WTC11 (cell line): ENCODE measurements at regions not wholly inside any gene's neighbourhood (a gene's known extent, or its start where the extent isn't known, plus 50 kb on each side); places are given as distances from the start of the nearest gene placed in this dataset.

ENCODE experiments used
- ATAC-seq: fragments of 200-7000 bp; cut with Tn5 transposase; 2 replicates; pipeline ENCODE4 v1.10.0; 2021; ENCODE audit warnings: mild to moderate bottlenecking, moderate library complexity
- CTCF ChIA-PET: fragments of 300-600 bp; sonication (Branson Sonifier 250); formaldehyde crosslinking; loops from one replicate; lab custom pipeline; 2021; ENCODE audit warnings: antibody characterized with exemption; lab: Charles Lee
- POLR2A ChIA-PET: fragments of 350-600 bp; sonication (Branson Sonifier 250); formaldehyde crosslinking; loops from one replicate; lab custom pipeline; 2021; ENCODE audit warnings: antibody characterized with exemption; lab: Charles Lee
- DNase-seq: peaks from one replicate; pipeline ENCODE4 v3.0.0; 2021; ENCODE audit warnings: low spot score
- H3K27ac Mint-ChIP-seq: 2 replicates; pipeline ENCODE4 v1.8.0; 2021; ENCODE audit warnings: mixed read lengths
- H3K27me3 Mint-ChIP-seq: 2 replicates; pipeline ENCODE4 v1.8.0; 2021; ENCODE audit warnings: low read depth, mild to moderate bottlenecking, moderate library complexity, mixed read lengths
- H3K36me3 Mint-ChIP-seq: 2 replicates; pipeline ENCODE4 v1.8.0; 2021; ENCODE audit warnings: mixed read lengths
- H3K4me1 Mint-ChIP-seq: 2 replicates; pipeline ENCODE4 v1.8.0; 2022; ENCODE audit warnings: mixed read lengths
- H3K4me3 Mint-ChIP-seq: 2 replicates; pipeline ENCODE4 v1.8.0; 2021; ENCODE audit warnings: mild to moderate bottlenecking, moderate library complexity, mixed read lengths
- H3K9me3 Mint-ChIP-seq: 2 replicates; pipeline ENCODE4 v1.8.0; 2021; ENCODE audit warnings: mixed read lengths
- CREB1 ChIP-seq: sonication (generic); formaldehyde crosslinking; IDR thresholded peaks from 2 replicates; pipeline ENCODE4 v1.8.0; 2023; ENCODE audit warnings: mild to moderate bottlenecking, missing genetic modification reagents
- CREM ChIP-seq: sonication (generic); formaldehyde crosslinking; IDR thresholded peaks from 2 replicates; pipeline ENCODE4 v1.8.1; 2022; ENCODE audit warnings: mild to moderate bottlenecking, missing genetic modification reagents, moderate library complexity
- ELF4 ChIP-seq: sonication (generic); formaldehyde crosslinking; IDR thresholded peaks from 2 replicates; pipeline ENCODE4 v1.8.1; 2022; ENCODE audit warnings: low read depth, mild to moderate bottlenecking, moderate library complexity, missing genetic modification reagents
- EMX1 ChIP-seq: fragments of 250-450 bp; sonication (Bioruptor Pico); IDR thresholded peaks from 2 replicates; pipeline ENCODE4 v1.8.0; 2021; ENCODE audit warnings: mild to moderate bottlenecking
- ERG ChIP-seq: fragments of 250-450 bp; sonication (Bioruptor Pico); IDR thresholded peaks from 2 replicates; pipeline ENCODE4 v1.8.0; 2021; ENCODE audit warnings: mild to moderate bottlenecking
- FOXJ3 ChIP-seq: sonication (generic); formaldehyde crosslinking; IDR thresholded peaks from 2 replicates; pipeline ENCODE4 v1.9.0; 2021; ENCODE audit warnings: missing genetic modification reagents, mild to moderate bottlenecking, borderline replicate concordance
- NR1H2 ChIP-seq: sonication (generic); formaldehyde crosslinking; IDR thresholded peaks from 2 replicates; pipeline ENCODE4 v1.9.0; 2021; ENCODE audit warnings: mild to moderate bottlenecking, moderate library complexity, missing genetic modification reagents
- NR2C2 ChIP-seq: sonication (generic); formaldehyde crosslinking; IDR thresholded peaks from 2 replicates; pipeline ENCODE4 v1.8.0; 2022; ENCODE audit warnings: mild to moderate bottlenecking, missing genetic modification reagents
- RORB ChIP-seq: fragments of 250-450 bp; sonication (Bioruptor Pico); IDR thresholded peaks from 2 replicates; pipeline ENCODE4 v1.9.0; 2021; ENCODE audit warnings: mild to moderate bottlenecking
- SOX15 ChIP-seq: fragments of 250-450 bp; sonication (Bioruptor Pico); IDR thresholded peaks from 2 replicates; pipeline ENCODE4 v1.9.0; 2021; ENCODE audit warnings: mild to moderate bottlenecking
- SP1 ChIP-seq: sonication (generic); formaldehyde crosslinking; conservative IDR thresholded peaks from 2 replicates; pipeline ENCODE4 v1.8.1; 2022; ENCODE audit warnings: missing genetic modification reagents
- ZBTB21 ChIP-seq: sonication (generic); formaldehyde crosslinking; IDR thresholded peaks from 2 replicates; pipeline ENCODE4 v1.8.1; 2023; ENCODE audit warnings: mild to moderate bottlenecking, missing genetic modification reagents, borderline replicate concordance
- ZNF121 ChIP-seq: sonication (generic); formaldehyde crosslinking; IDR thresholded peaks from 2 replicates; pipeline ENCODE4 v1.8.0; 2023; ENCODE audit warnings: missing genetic modification reagents
- ZNF671 ChIP-seq: fragments of 250-450 bp; sonication (Bioruptor Pico); IDR thresholded peaks from 2 replicates; pipeline ENCODE4 v1.8.0; 2021; ENCODE audit warnings: mild to moderate bottlenecking
- TF ChIP-seq, protein P1 (sequence below): sonication (generic); formaldehyde crosslinking; IDR thresholded peaks from 2 replicates; pipeline ENCODE4 v1.8.0; 2023; ENCODE audit warnings: mild to moderate bottlenecking, missing genetic modification reagents
- TF ChIP-seq, protein P2 (sequence below): sonication (generic); formaldehyde crosslinking; IDR thresholded peaks from 2 replicates; pipeline ENCODE4 v1.8.0; 2023; ENCODE audit warnings: missing genetic modification reagents, mild to moderate bottlenecking, borderline replicate concordance
- TF ChIP-seq, protein P3 (sequence below): sonication (generic); formaldehyde crosslinking; IDR thresholded peaks from 2 replicates; pipeline ENCODE4 v1.8.1; 2023; ENCODE audit warnings: mild to moderate bottlenecking, missing genetic modification reagents, moderate library complexity
- TF ChIP-seq, protein P4 (sequence below): fragments of 250-450 bp; sonication (Bioruptor Pico); IDR thresholded peaks from 2 replicates; pipeline ENCODE4 v1.9.0; 2021; ENCODE audit warnings: mild to moderate bottlenecking
- TF ChIP-seq, protein P5 (sequence below): sonication (generic); formaldehyde crosslinking; IDR thresholded peaks from 2 replicates; pipeline ENCODE4 v1.8.1; 2022; ENCODE audit warnings: missing genetic modification reagents, borderline replicate concordance
- TF ChIP-seq, protein P6 (sequence below): sonication (generic); formaldehyde crosslinking; IDR thresholded peaks from 2 replicates; pipeline ENCODE4 v1.8.1; 2022; ENCODE audit warnings: mild to moderate bottlenecking, missing genetic modification reagents, moderate library complexity, borderline replicate concordance

DNA sequence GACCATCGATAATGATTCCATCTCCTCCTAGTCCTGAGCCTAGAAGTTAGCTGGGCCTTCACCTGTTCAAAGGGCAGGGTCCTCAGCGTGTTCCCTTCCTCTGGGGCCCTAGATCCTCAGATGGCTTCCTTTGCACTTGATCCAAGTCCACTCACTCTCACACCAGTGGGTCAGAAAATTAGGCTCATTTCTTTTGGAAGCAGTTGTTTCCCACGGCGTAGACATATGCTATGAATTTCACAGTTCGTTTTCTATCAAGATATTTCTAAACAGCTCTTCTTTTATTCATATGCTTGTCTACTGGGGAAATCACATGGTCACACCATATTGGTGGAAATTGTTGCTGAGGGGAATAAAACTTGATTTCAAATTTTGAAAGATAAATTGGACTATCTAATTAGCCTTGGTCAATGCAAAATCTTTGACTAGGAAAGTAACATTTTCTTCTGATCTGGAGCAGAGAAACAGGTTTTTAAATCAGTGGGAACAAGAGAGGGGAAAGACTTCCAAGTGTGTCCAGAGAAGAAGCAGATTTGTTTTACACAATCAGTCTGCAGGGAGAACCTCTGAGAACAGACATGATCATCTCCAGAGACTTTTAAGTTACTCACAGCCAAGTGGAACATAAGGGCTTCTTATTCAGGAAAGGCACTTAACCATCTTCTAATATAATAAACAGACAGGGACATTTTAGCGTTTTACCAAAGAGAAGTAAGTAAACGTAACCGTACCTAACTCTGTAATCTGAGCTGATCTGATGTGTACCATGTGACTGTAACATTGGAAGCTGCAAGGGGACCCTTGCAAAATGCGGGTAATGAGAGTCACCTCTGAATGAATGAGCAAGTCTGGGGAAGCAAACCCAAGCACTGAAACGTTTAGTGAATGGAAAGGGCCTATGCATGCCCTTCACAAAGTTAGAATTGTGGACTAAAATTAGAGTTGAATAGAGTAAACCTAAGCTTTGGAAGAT, 455.7 kb upstream of the FAT1 start:
- H3K27me3 Mint-ChIP-seq, result no peaks in the 10 kb centered on the region
- no peak overlapping the region for H3K4me3 Mint-ChIP-seq
- no peak for DNase-seq
- TF ChIP-seq, protein P1, sequence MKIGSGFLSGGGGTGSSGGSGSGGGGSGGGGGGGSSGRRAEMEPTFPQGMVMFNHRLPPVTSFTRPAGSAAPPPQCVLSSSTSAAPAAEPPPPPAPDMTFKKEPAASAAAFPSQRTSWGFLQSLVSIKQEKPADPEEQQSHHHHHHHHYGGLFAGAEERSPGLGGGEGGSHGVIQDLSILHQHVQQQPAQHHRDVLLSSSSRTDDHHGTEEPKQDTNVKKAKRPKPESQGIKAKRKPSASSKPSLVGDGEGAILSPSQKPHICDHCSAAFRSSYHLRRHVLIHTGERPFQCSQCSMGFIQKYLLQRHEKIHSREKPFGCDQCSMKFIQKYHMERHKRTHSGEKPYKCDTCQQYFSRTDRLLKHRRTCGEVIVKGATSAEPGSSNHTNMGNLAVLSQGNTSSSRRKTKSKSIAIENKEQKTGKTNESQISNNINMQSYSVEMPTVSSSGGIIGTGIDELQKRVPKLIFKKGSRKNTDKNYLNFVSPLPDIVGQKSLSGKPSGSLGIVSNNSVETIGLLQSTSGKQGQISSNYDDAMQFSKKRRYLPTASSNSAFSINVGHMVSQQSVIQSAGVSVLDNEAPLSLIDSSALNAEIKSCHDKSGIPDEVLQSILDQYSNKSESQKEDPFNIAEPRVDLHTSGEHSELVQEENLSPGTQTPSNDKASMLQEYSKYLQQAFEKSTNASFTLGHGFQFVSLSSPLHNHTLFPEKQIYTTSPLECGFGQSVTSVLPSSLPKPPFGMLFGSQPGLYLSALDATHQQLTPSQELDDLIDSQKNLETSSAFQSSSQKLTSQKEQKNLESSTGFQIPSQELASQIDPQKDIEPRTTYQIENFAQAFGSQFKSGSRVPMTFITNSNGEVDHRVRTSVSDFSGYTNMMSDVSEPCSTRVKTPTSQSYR (CRISPR knock-in tag), result no peak
- TF ChIP-seq FOXJ3 (no peak), NR2C2 (CRISPR knock-in tag) (no peak)
- TF ChIP-seq, protein P2, sequence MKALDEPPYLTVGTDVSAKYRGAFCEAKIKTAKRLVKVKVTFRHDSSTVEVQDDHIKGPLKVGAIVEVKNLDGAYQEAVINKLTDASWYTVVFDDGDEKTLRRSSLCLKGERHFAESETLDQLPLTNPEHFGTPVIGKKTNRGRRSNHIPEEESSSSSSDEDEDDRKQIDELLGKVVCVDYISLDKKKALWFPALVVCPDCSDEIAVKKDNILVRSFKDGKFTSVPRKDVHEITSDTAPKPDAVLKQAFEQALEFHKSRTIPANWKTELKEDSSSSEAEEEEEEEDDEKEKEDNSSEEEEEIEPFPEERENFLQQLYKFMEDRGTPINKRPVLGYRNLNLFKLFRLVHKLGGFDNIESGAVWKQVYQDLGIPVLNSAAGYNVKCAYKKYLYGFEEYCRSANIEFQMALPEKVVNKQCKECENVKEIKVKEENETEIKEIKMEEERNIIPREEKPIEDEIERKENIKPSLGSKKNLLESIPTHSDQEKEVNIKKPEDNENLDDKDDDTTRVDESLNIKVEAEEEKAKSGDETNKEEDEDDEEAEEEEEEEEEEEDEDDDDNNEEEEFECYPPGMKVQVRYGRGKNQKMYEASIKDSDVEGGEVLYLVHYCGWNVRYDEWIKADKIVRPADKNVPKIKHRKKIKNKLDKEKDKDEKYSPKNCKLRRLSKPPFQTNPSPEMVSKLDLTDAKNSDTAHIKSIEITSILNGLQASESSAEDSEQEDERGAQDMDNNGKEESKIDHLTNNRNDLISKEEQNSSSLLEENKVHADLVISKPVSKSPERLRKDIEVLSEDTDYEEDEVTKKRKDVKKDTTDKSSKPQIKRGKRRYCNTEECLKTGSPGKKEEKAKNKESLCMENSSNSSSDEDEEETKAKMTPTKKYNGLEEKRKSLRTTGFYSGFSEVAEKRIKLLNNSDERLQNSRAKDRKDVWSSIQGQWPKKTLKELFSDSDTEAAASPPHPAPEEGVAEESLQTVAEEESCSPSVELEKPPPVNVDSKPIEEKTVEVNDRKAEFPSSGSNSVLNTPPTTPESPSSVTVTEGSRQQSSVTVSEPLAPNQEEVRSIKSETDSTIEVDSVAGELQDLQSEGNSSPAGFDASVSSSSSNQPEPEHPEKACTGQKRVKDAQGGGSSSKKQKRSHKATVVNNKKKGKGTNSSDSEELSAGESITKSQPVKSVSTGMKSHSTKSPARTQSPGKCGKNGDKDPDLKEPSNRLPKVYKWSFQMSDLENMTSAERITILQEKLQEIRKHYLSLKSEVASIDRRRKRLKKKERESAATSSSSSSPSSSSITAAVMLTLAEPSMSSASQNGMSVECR (CRISPR knock-in tag), result no peak
- TF ChIP-seq, protein P3, sequence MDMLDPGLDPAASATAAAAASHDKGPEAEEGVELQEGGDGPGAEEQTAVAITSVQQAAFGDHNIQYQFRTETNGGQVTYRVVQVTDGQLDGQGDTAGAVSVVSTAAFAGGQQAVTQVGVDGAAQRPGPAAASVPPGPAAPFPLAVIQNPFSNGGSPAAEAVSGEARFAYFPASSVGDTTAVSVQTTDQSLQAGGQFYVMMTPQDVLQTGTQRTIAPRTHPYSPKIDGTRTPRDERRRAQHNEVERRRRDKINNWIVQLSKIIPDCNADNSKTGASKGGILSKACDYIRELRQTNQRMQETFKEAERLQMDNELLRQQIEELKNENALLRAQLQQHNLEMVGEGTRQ (CRISPR knock-in tag), result peak; percentile 54
- ChIA-PET POLR2A (no interaction called here), CTCF (no interaction called here)
- ATAC-seq, result peak; percentile 76
- 0 out of 2 replicates have a peak overlapping the region, but pooled peaks have one; percentile 19 for H3K27ac Mint-ChIP-seq
- H3K9me3 Mint-ChIP-seq, result peaks cover 2% of the 10 kb centered on the region; the same call in 1 of the 2 replicates
- H3K4me1 Mint-ChIP-seq, result peaks cover 26% of the 10 kb centered on the region
- no peaks in the 10 kb centered on the region for H3K36me3 Mint-ChIP-seq

- Mint-ChIP-seq H3K4me1 (peaks cover 26% of the 10 kb centered on the region), H3K9me3 (no peaks in the 10 kb centered on the region), H3K27ac (no peak overlapping the region), H3K4me3 (no peak overlapping the region), H3K36me3 (no peaks in the 10 kb centered on the region), H3K27me3 (no peaks in the 10 kb centered on the region)
- DNase-seq (no peak), ATAC-seq (no peak)
- POLR2A ChIA-PET, result no interaction called here
- CTCF ChIA-PET, result no interaction called here
- TF ChIP-seq NR2C2 (CRISPR knock-in tag) (no peak), ZNF671 (CRISPR knock-in tag) (no peak), CREB1 (CRISPR knock-in tag) (no peak), EMX1 (no peak), ZBTB21 (CRISPR knock-in tag) (no peak), ELF4 (CRISPR knock-in tag) (no peak), RORB (CRISPR knock-in tag) (no peak), CREM (CRISPR knock-in tag) (no peak), ERG (CRISPR knock-in tag) (no peak), SP1 (CRISPR knock-in tag) (no peak), ZNF121 (CRISPR knock-in tag) (no peak), NR1H2 (no peak), SOX15 (no peak)
- TF ChIP-seq, protein P4, sequence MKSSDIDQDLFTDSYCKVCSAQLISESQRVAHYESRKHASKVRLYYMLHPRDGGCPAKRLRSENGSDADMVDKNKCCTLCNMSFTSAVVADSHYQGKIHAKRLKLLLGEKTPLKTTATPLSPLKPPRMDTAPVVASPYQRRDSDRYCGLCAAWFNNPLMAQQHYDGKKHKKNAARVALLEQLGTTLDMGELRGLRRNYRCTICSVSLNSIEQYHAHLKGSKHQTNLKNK (CRISPR knock-in tag), result no peak
- TF ChIP-seq, protein P5, sequence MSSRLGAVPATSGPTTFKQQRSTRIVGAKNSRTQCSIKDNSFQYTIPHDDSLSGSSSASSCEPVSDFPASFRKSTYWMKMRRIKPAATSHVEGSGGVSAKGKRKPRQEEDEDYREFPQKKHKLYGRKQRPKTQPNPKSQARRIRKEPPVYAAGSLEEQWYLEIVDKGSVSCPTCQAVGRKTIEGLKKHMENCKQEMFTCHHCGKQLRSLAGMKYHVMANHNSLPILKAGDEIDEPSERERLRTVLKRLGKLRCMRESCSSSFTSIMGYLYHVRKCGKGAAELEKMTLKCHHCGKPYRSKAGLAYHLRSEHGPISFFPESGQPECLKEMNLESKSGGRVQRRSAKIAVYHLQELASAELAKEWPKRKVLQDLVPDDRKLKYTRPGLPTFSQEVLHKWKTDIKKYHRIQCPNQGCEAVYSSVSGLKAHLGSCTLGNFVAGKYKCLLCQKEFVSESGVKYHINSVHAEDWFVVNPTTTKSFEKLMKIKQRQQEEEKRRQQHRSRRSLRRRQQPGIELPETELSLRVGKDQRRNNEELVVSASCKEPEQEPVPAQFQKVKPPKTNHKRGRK (CRISPR knock-in tag), result no peak
- TF ChIP-seq, protein P6, sequence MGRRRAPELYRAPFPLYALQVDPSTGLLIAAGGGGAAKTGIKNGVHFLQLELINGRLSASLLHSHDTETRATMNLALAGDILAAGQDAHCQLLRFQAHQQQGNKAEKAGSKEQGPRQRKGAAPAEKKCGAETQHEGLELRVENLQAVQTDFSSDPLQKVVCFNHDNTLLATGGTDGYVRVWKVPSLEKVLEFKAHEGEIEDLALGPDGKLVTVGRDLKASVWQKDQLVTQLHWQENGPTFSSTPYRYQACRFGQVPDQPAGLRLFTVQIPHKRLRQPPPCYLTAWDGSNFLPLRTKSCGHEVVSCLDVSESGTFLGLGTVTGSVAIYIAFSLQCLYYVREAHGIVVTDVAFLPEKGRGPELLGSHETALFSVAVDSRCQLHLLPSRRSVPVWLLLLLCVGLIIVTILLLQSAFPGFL, result no peak
- TF ChIP-seq, protein P3 (CRISPR knock-in tag), result no peak
Measured at GRCh38 chr4:187181054-187181453, 457.4 kb upstream of the FAT1 start.
